Retinal pigment epithelial cell (primary cell): ENCODE measurements at regions not wholly inside any gene's neighbourhood (a gene's known extent, or its start where the extent isn't known, plus 50 kb on each side); places are given as distances from the start of the nearest gene placed in this dataset.

Experiments
- DNase-seq: peaks from one replicate; pipeline ENCODE4 v3.0.0-alpha.2; 2010; ENCODE audit warnings: low read depth
- H3K4me3 ChIP-seq: 2 replicates; pipeline ENCODE4 v1.5.1; 2011; ENCODE audit warnings: mild to moderate bottlenecking, low read length, control low read depth, moderate library complexity
- CTCF ChIP-seq: conservative IDR thresholded peaks from 2 replicates; pipeline ENCODE4 v1.5.1; 2011; ENCODE audit warnings: low read depth, low read length, control low read depth, inconsistent platforms

- DNase-seq, result no peak
- H3K4me3 ChIP-seq, result no peak overlapping the region
- TF ChIP-seq CTCF, result no peak
These were observed 109.6 kb downstream of the WDR11 start for GRCh38 chr10:120960725-120961124.

- H3K4me3 ChIP-seq, result no peak overlapping the region
- TF ChIP-seq CTCF, result no peak
- DNase-seq, result no peak
These were observed 110.9 kb downstream of the WDR11 start for GRCh38 chr10:120961795-120962755.

- no peak overlapping the region for H3K4me3 ChIP-seq
- TF ChIP-seq CTCF, result no peak
- DNase-seq, result no peak
These were observed 111.8 kb downstream of the WDR11 start for GRCh38 chr10:120962756-120963593.

GRCh38 chr10:120963594-120964220 lies 112.5 kb downstream of the WDR11 start:
- no peak for TF ChIP-seq CTCF
- no peak for DNase-seq

GRCh38 chr10:120966657-120967045 lies 115.5 kb downstream of the WDR11 start:
- no peak overlapping the region for H3K4me3 ChIP-seq
- no peak for TF ChIP-seq CTCF
- no peak for DNase-seq

More at GRCh38 chr10:120963594-120964220, 112.5 kb downstream of the WDR11 start:
- H3K4me3 ChIP-seq, result no peak overlapping the region

GRCh38 chr10:120969219-120969645 lies 118.1 kb downstream of the WDR11 start:
- TF ChIP-seq CTCF, result no peak

More at GRCh38 chr10:120969219-120969645, 118.1 kb downstream of the WDR11 start:
- no peak overlapping the region for H3K4me3 ChIP-seq
- DNase-seq, result no peak
